ENCODE measurements at regions not wholly inside any gene's neighbourhood (a gene's known extent, or its start where the extent isn't known, plus 50 kb on each side); places are given as distances from the start of the nearest gene placed in this dataset.

GRCh38 chr9:2407450-2407849 is 214.1 kb upstream of the VLDLR start:
- TF ChIP-seq RCOR1 (IDR thresholded peaks at IDR 0.05; ENCODE audit: insufficient replicate concordance, low read length) (no peak), FOS (IDR thresholded peaks at IDR 0.05; ENCODE audit: low read depth, low read length) (no peak), MXI1 (IDR thresholded peaks at IDR 0.05; ENCODE audit: borderline replicate concordance, low read depth, low read length) (no peak), SMC3 (IDR thresholded peaks at IDR 0.05; ENCODE audit: low read depth, low read length) (no peak), MAFK (IDR thresholded peaks at IDR 0.05; ENCODE audit: low read depth, low read length) (no peak), BHLHE40 (IDR thresholded peaks at IDR 0.05; ENCODE audit: low read depth, low read length) (no peak)

More at GRCh38 chr9:2407450-2407849, 214.1 kb upstream of the VLDLR start:
- H3K36me3 ChIP-seq (ENCODE audit: control insufficient read depth, insufficient read depth, low read length): no peaks in the 10 kb centered on the region
- H2BK120ac ChIP-seq (ENCODE audit: low read depth, low read length): no peak overlapping the region
- H4K20me1 ChIP-seq (ENCODE audit: insufficient read depth, low read length): no peaks in the 10 kb centered on the region
- H2AK9ac ChIP-seq (replicated peaks; ENCODE audit: low read depth, low read length, poor library complexity): no peak overlapping the region
- no peak overlapping the region for H3K18ac ChIP-seq (ENCODE audit: low read depth, low read length)
- H3K9me1 ChIP-seq (ENCODE audit: insufficient read depth, low read length): no peaks in the 10 kb centered on the region
- H3K4ac ChIP-seq (ENCODE audit: low read depth, low read length): no peak overlapping the region
- no peak overlapping the region for H3K56ac ChIP-seq (ENCODE audit: extremely low read depth, insufficient read depth, low read length)
- ChIA-PET CTCF (no interaction called here), POLR2A (ENCODE audit: unreplicated experiment) (no interaction called here)
- H4K91ac ChIP-seq (ENCODE audit: insufficient read depth, low read depth, low read length): no peak overlapping the region
- ATAC-seq (ENCODE audit: low read depth) (no peak), DNase-seq (no peak)
- intact Hi-C loops (cut with micrococcal nuclease): no loop called here
- in situ Hi-C loops (cut with MboI; ENCODE audit: low sequenced_read_pairs): no loop called here
- no peaks in the 10 kb centered on the region; the same call in 1 of the 2 replicates for H3K27me3 ChIP-seq (ENCODE audit: control insufficient read depth, insufficient read depth, low read length)
- no peak overlapping the region for H3K23ac ChIP-seq (ENCODE audit: low read depth, low read length)
- dilution Hi-C loops (cut with HindIII; ENCODE audit: low sequenced_read_pairs, unreplicated experiment): no loop called here
- no peak overlapping the region for H2BK20ac ChIP-seq (ENCODE audit: low read depth, low read length)
- H2BK15ac ChIP-seq (ENCODE audit: low read depth, low read length): no peak overlapping the region
- 93% methylated on average over 2 of the region's 7 CpGs; no CpG with 5 or more reads in 1 of the 2 experiments for WGBS, 2 experiments (ENCODE audit: extremely low coverage in 2 of 2, insufficient read length in 1 of 2)
- H3K14ac ChIP-seq (replicated peaks; ENCODE audit: low read depth, low read length): no peak overlapping the region
- no peak overlapping the region for H3K9ac ChIP-seq (ENCODE audit: low read depth, low read length)
- no TSS peak for BruUV-seq (replicated peaks)
- H3K79me1 ChIP-seq (ENCODE audit: low read depth in 1 of 2, low read length in 2 of 2): no peaks in the 10 kb centered on the region
- no peak overlapping the region for H4K5ac ChIP-seq (ENCODE audit: low read depth, low read length)
- no peak overlapping the region for H2AK5ac ChIP-seq (ENCODE audit: low read depth, low read length)
- H2BK5ac ChIP-seq (ENCODE audit: low read depth, low read length, poor library complexity, severe bottlenecking): no peak overlapping the region
- no peak overlapping the region for H3K27ac ChIP-seq (ENCODE audit: insufficient read depth, low read length)
- no peak overlapping the region for H4K8ac ChIP-seq (ENCODE audit: low read depth in 2 of 2, low read length in 2 of 2)
- peak overlapping the region; percentile 21 for H2AFZ ChIP-seq (replicated peaks; ENCODE audit: low read length, poor library complexity)
- no peak overlapping the region for H3K4me3 ChIP-seq (ENCODE audit: insufficient read depth, low read depth, low read length)
- H3K4me1 ChIP-seq (ENCODE audit: control insufficient read depth, insufficient read depth, low read length): no peaks in the 10 kb centered on the region
- no peak overlapping the region for H3K4me2 ChIP-seq (ENCODE audit: low read depth, low read length)
- no peaks in the 10 kb centered on the region for H3K9me3 ChIP-seq (ENCODE audit: control insufficient read depth, insufficient read depth, low read length)

Measured in IMR-90 (cell line).